ENCODE measurements at regions not wholly inside any gene's neighbourhood (a gene's known extent, or its start where the extent isn't known, plus 50 kb on each side); places are given as distances from the start of the nearest gene placed in this dataset.

GRCh38 chr16:52630711-52631110 is 83.8 kb upstream of the TOX3 start:
- Histone ChIP-seq H4K20me1 (ENCODE audit: insufficient read depth) (no peaks in the 10 kb centered on the region), H3K9me3 (ENCODE audit: control insufficient read depth in 1 of 2, insufficient read depth in 1 of 2, low read depth in 1 of 2, low read length in 2 of 2) (no peaks in the 10 kb centered on the region), H3K79me2 (ENCODE audit: insufficient read depth, low read length) (no peaks in the 10 kb centered on the region), H3K9me2 (ENCODE audit: insufficient read depth) (no peaks in the 10 kb centered on the region), H3K27ac (ENCODE audit: low read depth, low read length) (no peak overlapping the region), H3K36me3 (ENCODE audit: control insufficient read depth in 1 of 2, insufficient read depth in 2 of 2, low read length in 2 of 2) (no peaks in the 10 kb centered on the region), H3K4me1 (ENCODE audit: control insufficient read depth in 1 of 2, insufficient read depth in 2 of 2, low read length in 2 of 2) (no peaks in the 10 kb centered on the region), H3K27me3 (ENCODE audit: insufficient read depth, low read length) (no peaks in the 10 kb centered on the region), H2AFZ (ENCODE audit: low read depth, low read length, poor library complexity, severe bottlenecking) (no peak overlapping the region), H3K9ac (ENCODE audit: low read length) (no peak overlapping the region), H3K4me2 (ENCODE audit: low read length) (no peak overlapping the region), H3K4me3 (replicated peaks in 1 of 2; ENCODE audit: low read depth in 1 of 2, low read length in 2 of 2) (no peak overlapping the region)
- ChIA-PET POLR2A (no interaction called here), CTCF (no interaction called here), RAD21 (ENCODE audit: low non-redundant PET in 1 of 2, low total read pairs in 2 of 2, uncharacterized antibody in 2 of 2, unreplicated experiment in 2 of 2) (no interaction called here)
- intact Hi-C loops (cut with micrococcal nuclease): no loop called here
- DNase-seq (ENCODE audit: low read depth, low spot score) (no peak), ATAC-seq (no peak)
- BruUV-seq (replicated peaks): no TSS peak
- TF ChIP-seq ELF1 (IDR thresholded peaks at IDR 0.05; ENCODE audit: borderline replicate concordance, low read depth) (no peak), TCF7L2 (IDR thresholded peaks at IDR 0.05; ENCODE audit: borderline replicate concordance, extremely low read depth, insufficient read depth, insufficient read length) (no peak), ZFX (IDR thresholded peaks at IDR 0.05) (no peak), ZNF274 (IDR thresholded peaks at IDR 0.05; ENCODE audit: low read depth, low read length) (no peak), CBX3 (IDR thresholded peaks at IDR 0.05; ENCODE audit: low read depth) (no peak), CEBPB (IDR thresholded peaks at IDR 0.05; ENCODE audit: low read depth) (no peak), EZH2 (IDR thresholded peaks at IDR 0.05) (no peak)

DNA sequence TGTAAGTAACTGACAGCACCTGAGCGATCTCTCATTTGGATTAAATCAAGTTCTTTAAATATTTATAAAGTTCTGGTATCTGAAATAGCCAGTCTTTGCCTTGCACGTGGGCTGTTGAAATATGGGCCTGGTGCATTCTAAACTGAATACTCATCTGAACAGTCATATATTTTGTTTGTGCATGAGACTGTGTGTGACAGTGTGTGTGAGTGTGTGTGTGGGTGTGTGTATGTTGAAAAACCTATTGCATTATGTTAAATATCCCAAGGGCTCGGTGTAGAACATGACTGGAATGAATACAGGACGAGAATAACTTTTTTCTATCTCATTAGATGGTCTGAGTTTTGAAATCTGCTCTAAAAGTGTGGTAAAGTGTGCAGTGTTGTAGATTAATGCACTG is 82.4 kb upstream of the TOX3 start:
- DNase-seq (ENCODE audit: low read depth, low spot score) (no peak), ATAC-seq (no peak)
- TF ChIP-seq ZBTB33 (IDR thresholded peaks at IDR 0.05; ENCODE audit: extremely low read depth, insufficient replicate concordance, low read length): no peak
- no peak for TF ChIP-seq EZH2 (IDR thresholded peaks at IDR 0.05)
- TF ChIP-seq ATF3 (IDR thresholded peaks at IDR 0.05): no peak
- TF ChIP-seq SRF (IDR thresholded peaks at IDR 0.05; ENCODE audit: low read depth): no peak
- TF ChIP-seq SP1 (IDR thresholded peaks at IDR 0.05; ENCODE audit: low read depth): no peak
- TF ChIP-seq ZNF274 (IDR thresholded peaks at IDR 0.05; ENCODE audit: low read depth, low read length): no peak
- TF ChIP-seq ZFX (IDR thresholded peaks at IDR 0.05): no peak
- TF ChIP-seq JUND (IDR thresholded peaks at IDR 0.05): no peak
- TF ChIP-seq CEBPB (IDR thresholded peaks at IDR 0.05; ENCODE audit: low read depth): no peak
- TF ChIP-seq EZH2phosphoT487 (IDR thresholded peaks at IDR 0.05; ENCODE audit: borderline replicate concordance): no peak
- TF ChIP-seq TCF7L2 (IDR thresholded peaks at IDR 0.05; ENCODE audit: borderline replicate concordance, extremely low read depth, insufficient read depth, insufficient read length): no peak
- no peak for TF ChIP-seq POLR2A (IDR thresholded peaks at IDR 0.05; ENCODE audit: borderline replicate concordance, extremely low read depth, insufficient read depth, insufficient read length)
- TF ChIP-seq CBX3 (IDR thresholded peaks at IDR 0.05; ENCODE audit: low read depth): no peak
- intact Hi-C loops (cut with micrococcal nuclease): no loop called here
- Histone ChIP-seq H2AFZ (ENCODE audit: low read depth, low read length, poor library complexity, severe bottlenecking) (no peak overlapping the region), H3K9me2 (ENCODE audit: insufficient read depth) (no peaks in the 10 kb centered on the region), H3K36me3 (ENCODE audit: control insufficient read depth in 1 of 2, insufficient read depth in 2 of 2, low read length in 2 of 2) (no peaks in the 10 kb centered on the region), H3K9ac (ENCODE audit: low read length) (no peak overlapping the region), H3K4me2 (ENCODE audit: low read length) (no peak overlapping the region), H4K20me1 (ENCODE audit: insufficient read depth) (no peaks in the 10 kb centered on the region), H3K79me2 (ENCODE audit: insufficient read depth, low read length) (no peaks in the 10 kb centered on the region), H3K9me3 (ENCODE audit: control insufficient read depth in 1 of 2, insufficient read depth in 1 of 2, low read depth in 1 of 2, low read length in 2 of 2) (no peaks in the 10 kb centered on the region), H3K27ac (ENCODE audit: low read depth, low read length) (no peak overlapping the region), H3K4me3 (replicated peaks in 1 of 2; ENCODE audit: low read depth in 1 of 2, low read length in 2 of 2) (no peak overlapping the region), H3K27me3 (ENCODE audit: insufficient read depth, low read length) (no peaks in the 10 kb centered on the region), H3K4me1 (ENCODE audit: control insufficient read depth in 1 of 2, insufficient read depth in 2 of 2, low read length in 2 of 2) (no peaks in the 10 kb centered on the region)
- ChIA-PET POLR2A (no interaction called here), RAD21 (ENCODE audit: low non-redundant PET in 1 of 2, low total read pairs in 2 of 2, uncharacterized antibody in 2 of 2, unreplicated experiment in 2 of 2) (no interaction called here), CTCF (no interaction called here)
- BruUV-seq (replicated peaks): no TSS peak

All from HCT116 (cell line).